PC-9 (cell line): ENCODE measurements at regions not wholly inside any gene's neighbourhood (a gene's known extent, or its start where the extent isn't known, plus 50 kb on each side); places are given as distances from the start of the nearest gene placed in this dataset.

Experiments
- EZH2 ChIP-seq: fragments of 200-600 bp; sonication (generic); IDR thresholded peaks from 2 replicates; pipeline ENCODE4 v1.8.0; 2017; ENCODE audit warnings: antibody characterized with exemption, low read depth
- TF ChIP-seq, protein P1 (sequence below): fragments of 200-600 bp; sonication (generic); conservative IDR thresholded peaks from 2 replicates; pipeline ENCODE4 v1.6.1; 2017; ENCODE audit warnings: mixed run types, antibody characterized with exemption, mild to moderate bottlenecking, moderate library complexity

DNA sequence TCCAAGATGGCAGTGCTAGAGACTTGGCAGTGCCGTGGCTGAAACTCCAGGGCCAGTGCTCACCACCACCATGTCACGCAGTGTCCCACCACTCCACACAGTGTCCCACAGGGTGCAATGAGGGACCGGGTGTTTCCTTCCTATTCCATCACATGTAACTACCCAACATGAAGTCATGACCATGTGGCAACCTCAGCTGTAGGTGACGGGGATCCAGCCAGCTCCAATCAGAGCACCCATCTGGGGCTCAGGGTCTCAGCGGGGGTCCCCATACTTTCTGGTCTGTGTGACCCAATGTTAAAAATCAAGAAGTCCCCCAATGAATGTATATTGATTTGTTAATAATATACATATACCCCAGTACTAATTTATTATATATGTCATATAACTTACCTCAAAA is 52.1 kb downstream of the PTGR3 start:
- TF ChIP-seq, protein P1, sequence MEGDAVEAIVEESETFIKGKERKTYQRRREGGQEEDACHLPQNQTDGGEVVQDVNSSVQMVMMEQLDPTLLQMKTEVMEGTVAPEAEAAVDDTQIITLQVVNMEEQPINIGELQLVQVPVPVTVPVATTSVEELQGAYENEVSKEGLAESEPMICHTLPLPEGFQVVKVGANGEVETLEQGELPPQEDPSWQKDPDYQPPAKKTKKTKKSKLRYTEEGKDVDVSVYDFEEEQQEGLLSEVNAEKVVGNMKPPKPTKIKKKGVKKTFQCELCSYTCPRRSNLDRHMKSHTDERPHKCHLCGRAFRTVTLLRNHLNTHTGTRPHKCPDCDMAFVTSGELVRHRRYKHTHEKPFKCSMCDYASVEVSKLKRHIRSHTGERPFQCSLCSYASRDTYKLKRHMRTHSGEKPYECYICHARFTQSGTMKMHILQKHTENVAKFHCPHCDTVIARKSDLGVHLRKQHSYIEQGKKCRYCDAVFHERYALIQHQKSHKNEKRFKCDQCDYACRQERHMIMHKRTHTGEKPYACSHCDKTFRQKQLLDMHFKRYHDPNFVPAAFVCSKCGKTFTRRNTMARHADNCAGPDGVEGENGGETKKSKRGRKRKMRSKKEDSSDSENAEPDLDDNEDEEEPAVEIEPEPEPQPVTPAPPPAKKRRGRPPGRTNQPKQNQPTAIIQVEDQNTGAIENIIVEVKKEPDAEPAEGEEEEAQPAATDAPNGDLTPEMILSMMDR, result no peak
- no peak for TF ChIP-seq EZH2
